CD4-positive, alpha-beta T cell treated with Interleukin-4 for 1 hour (primary cell): ENCODE measurements at regions not wholly inside any gene's neighbourhood (a gene's known extent, or its start where the extent isn't known, plus 50 kb on each side); places are given as distances from the start of the nearest gene placed in this dataset.

Experiments
- DNase-seq, 2 donors: peaks; one replicate each; pipeline ENCODE4 v3.0.0-alpha.2; 2020 to 2022

DNA sequence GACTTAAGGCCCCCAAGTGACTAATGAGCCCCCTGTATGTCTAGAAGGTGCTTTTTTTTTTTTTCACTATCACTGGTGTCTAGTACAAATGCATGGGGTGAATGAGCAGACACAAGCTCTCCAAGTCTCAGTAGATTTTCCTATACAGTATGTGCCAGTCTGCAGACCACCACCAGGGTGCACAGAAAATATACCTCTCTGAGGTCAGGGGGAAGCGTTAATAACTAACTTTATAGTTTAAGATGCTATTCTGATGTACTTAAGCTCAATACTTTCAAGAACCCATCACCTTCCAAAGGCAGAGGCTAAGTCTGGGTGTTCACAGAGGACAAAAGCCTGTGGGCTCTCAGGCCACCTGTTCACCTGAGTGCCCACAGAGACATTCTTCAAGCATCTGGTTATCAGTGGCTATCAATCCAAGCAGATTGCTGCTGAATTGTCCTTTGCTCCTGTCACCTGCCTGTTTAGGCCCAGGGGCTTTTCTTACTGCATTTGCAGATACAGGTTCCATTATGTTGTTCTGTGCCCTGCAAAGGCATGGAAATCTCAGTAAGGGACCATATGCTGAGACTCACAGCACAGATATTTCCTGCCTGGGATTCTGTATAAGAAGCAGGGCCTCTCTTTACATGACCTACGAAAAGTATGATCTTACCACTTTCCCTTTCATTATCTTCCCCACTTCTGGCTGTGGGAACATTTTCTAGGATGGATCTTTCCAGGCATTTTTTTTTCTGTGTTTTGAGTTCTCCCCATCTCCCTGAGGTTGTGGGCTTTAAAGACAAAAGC lies 534.6 kb downstream of the TNS1 start:
- DNase-seq: no peak

GRCh38 chr2:217467331-217467730 lies 535.5 kb downstream of the TNS1 start:
- DNase-seq: no peak

DNA sequence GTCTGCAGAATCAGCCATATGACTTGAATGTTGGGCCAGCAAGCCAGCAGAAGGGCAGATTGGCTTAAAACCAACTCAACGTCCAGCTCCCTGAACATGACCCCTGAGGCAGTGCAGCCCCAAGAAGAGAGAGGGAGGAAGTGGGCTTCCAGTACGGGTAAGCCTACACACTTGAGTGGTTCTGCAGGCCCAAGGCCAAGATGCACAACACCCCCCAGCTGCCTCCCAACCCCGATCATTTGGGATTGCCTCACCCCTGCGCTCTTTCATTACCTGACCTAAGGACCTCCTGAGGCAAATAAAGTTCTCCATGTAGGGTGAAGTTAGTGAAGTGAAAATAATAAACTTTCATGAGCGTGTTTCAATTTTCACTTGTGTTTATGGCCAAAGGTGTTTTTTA lies 536.0 kb downstream of the TNS1 start:
- no peak for DNase-seq

DNA sequence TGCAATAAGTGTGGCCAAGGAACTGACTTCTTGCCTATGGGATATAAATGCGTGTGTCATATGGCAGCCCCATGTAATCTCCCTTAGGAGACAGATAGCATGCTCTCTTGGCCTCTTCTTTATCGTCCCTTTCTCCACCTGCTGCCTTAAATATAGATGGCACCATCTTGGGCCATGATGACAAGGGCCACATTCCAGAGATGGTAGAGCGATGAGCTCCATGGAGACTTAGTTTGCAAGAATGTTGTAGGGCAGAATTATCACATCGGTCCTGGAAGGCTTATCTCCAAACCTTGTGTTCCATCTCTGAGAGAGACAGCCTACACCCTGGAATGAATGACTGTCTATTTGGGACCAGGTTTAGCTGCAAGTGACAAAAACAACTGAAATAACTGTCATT lies 536.7 kb downstream of the TNS1 start:
- no peak for DNase-seq

GRCh38 chr2:217465100-217465499 lies 537.7 kb downstream of the TNS1 start:
- no peak for DNase-seq

DNA sequence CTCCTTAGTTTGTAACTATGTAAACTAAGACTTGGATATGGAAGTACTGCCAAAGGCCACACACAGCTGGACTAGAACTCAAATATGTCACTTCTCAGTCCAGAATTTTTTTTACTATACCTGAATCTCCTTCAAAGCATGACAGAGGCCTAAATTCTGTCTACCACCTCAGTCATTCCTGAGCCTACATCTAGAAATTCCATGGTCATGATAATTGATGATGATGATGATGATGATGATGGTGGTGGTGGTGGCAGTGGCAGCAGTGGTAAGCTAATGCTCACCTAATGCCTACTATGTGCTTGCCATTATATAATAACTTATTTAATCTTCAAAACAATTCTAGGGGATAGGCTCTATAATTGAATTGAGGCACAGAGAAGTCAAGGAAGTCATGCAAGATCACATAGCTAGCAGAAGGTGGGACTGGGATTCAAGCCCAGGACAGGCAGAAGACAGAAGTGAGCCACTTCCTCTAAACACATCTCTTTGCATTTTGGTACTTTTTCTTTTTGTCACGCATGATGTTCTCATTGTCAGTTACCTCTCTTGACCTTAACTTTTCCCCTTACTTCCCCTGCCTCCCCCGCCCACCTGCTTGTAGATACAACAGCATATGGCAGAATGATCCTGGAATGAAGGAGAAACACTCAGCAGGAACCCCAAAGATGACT lies 539.3 kb downstream of the TNS1 start:
- no peak for DNase-seq

DNA sequence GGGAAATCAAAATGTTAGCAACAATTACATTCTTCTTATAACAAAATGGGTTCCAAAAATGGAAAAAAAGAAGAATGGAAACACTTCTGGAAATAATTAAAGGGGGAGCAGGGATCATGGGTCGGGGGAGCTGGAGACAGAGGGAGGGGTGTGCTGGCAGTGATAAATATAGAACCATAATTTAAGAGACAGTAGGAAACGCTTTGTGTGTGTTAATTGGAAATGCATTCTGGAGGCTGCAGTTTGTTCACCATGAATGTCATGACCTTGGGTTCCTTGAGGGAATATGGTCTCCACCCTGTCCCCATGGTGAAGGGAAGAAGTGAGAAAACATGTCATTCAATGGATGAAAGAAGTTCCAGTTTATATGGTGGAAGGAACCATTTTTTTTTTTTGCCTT lies 540.7 kb downstream of the TNS1 start:
- DNase-seq: no peak

DNA sequence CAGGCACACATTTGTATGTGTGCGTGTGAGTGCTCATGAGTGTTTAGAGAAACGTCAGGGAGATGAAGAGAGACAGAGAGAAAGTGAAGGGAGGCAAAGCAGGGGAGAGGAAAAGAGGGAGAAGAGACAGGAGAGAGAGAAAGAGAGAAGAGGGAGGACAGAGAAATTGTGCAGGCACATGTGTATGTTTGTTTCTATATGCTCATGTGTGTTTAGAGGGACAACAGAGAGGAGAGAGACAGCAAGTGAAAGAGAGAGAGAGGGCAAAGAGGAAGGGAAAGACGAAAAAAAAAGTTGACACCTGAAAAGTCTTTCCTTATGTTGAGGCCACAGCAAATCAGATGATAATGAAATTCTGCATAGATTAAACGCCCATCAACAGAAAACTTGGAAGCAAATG lies 541.1 kb downstream of the TNS1 start:
- DNase-seq: no peak

- no peak for DNase-seq
Observed at GRCh38 chr2:217459680-217460405, 543.0 kb downstream of the TNS1 start.

GRCh38 chr2:217459016-217459415 lies 543.8 kb downstream of the TNS1 start:
- DNase-seq: no peak

DNA sequence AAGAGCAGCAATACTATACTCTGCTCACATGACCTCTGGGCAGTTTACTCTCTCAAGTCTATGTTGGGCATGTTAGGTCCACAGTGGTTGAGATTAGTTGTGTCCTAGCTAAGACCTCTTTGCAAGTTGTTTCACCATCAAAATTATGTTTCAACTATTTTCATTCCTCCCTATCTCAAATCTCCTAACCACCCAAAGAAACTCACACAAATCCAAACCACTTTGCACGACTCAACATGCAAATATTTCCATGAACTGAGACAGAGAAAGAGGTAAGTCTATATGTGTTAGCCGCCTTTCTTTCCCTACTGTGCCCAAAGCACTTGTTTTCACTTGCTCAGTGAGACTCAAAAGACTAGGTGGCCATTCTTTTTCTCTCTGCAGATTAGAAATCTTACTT lies 546.8 kb downstream of the TNS1 start:
- no peak for DNase-seq

- no peak for DNase-seq
Observed at GRCh38 chr2:217452928-217453327, 549.9 kb downstream of the TNS1 start.

DNA sequence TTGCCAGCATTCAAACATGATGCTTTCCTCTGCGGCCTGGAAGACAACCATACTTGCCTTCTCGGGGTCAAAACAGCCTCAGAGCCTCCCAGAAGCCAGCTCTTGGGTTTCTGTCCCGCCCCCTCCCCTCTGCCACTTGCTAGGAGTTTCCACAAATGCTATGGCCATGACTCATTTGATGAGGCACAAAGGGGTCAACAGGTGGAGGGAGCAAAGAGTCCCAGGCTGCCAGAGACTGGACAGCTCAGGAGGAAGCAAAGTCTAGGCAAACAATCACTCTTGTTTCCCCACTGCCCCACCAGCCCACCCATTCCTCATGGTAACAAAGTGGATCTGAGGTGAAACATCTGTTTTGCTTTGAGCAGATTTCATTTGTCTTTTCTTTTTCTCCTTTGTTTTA lies 551.1 kb downstream of the TNS1 start:
- no peak for DNase-seq

GRCh38 chr2:217449444-217449843 lies 553.4 kb downstream of the TNS1 start:
- no peak for DNase-seq

GRCh38 chr2:217448860-217449259 lies 553.9 kb downstream of the TNS1 start:
- DNase-seq: no peak

GRCh38 chr2:217445723-217446122 lies 557.1 kb downstream of the TNS1 start:
- no peak for DNase-seq

GRCh38 chr2:217444932-217445331 lies 557.9 kb downstream of the TNS1 start:
- DNase-seq: no peak

- no peak for DNase-seq
Observed at GRCh38 chr2:217444509-217444908, 558.3 kb downstream of the TNS1 start.

GRCh38 chr2:217443601-217444000 lies 559.2 kb downstream of the TNS1 start:
- no peak for DNase-seq

DNA sequence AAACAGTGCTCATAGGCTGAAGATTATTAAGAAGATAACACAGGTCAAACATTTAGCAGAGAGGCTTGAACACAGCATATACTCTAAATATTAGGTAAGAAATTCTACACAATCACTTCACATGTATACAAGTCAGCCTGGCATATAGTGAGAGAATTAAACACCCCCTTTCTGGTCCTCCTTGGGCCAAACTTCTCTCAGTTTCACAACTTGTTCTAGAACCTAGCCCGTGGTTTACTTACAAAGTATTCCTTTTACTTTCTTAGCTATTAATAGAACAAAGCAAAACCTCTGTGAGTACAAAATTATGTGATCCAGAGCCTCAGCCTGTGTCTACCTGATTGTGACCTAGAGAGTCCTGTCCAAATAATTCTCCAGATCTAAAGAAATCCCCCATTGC lies 562.8 kb downstream of the TNS1 start:
- no peak for DNase-seq

- no peak for DNase-seq
Observed at GRCh38 chr2:217438821-217439220, 564.0 kb downstream of the TNS1 start.

GRCh38 chr2:217438136-217438535 lies 564.7 kb downstream of the TNS1 start:
- DNase-seq: no peak

GRCh38 chr2:217437290-217437870 lies 565.4 kb downstream of the TNS1 start:
- DNase-seq: no peak

DNA sequence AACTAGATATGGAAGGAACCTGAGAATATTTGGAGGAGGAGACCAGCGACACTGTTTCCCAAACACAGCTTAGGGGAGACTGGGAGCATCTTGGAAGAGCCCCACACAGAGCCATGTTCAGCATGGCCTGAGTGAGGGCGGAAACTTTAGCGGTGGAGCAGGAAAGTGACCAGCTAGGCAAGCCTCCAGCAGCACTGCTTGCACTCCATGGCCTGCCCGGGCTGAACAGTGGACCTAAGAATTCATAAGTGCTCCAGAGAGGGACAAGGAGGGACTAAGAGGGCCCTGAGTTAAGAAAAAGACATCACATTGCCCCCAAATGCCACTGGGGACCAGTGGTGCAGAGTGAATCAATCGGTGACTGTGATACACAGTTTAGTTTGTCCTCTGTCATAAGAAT lies 566.4 kb downstream of the TNS1 start:
- DNase-seq: no peak
